Loucy (cell line): ENCODE measurements at regions not wholly inside any gene's neighbourhood (a gene's known extent, or its start where the extent isn't known, plus 50 kb on each side); places are given as distances from the start of the nearest gene placed in this dataset.

ENCODE experiments used
- H2AFZ ChIP-seq: fragments of 200-600 bp; sonication (generic); 2 replicates; pipeline ENCODE4 v1.6.0; 2016; ENCODE audit warnings: antibody characterized with exemption, mild to moderate bottlenecking, low read length, moderate library complexity
- H3F3A ChIP-seq: fragments of 200-600 bp; 2 replicates; pipeline ENCODE4 v1.6.0; 2016; ENCODE audit warnings: antibody characterized with exemption, low read depth, mild to moderate bottlenecking
- H3K27me3 ChIP-seq: fragments of 200-600 bp; sonication (generic); 2 replicates; pipeline ENCODE4 v1.6.1; 2014; ENCODE audit warnings: low read length, mild to moderate bottlenecking; ENCODE audit not compliant: insufficient read depth, poor library complexity, severe bottlenecking
- H3K36me3 ChIP-seq: fragments of 200-600 bp; sonication (generic); 2 replicates; pipeline ENCODE4 v1.6.1; 2016; ENCODE audit warnings: low read length; ENCODE audit not compliant: insufficient read depth
- H3K4me1 ChIP-seq: fragments of 200-600 bp; sonication (generic); 2 replicates; pipeline ENCODE4 v1.5.1; 2014; ENCODE audit warnings: low read length, mild to moderate bottlenecking; ENCODE audit not compliant: insufficient read depth, poor library complexity, severe bottlenecking
- H3K4me2 ChIP-seq: fragments of 200-600 bp; sonication (generic); 2 replicates; pipeline ENCODE4 v1.6.0; 2014; ENCODE audit warnings: antibody characterized with exemption, low read length, low read depth, mild to moderate bottlenecking; ENCODE audit not compliant: poor library complexity, severe bottlenecking
- H3K4me3 ChIP-seq: fragments of 200-600 bp; sonication (generic); 2 replicates; pipeline ENCODE4 v1.5.1; 2014; ENCODE audit warnings: low read length, mild to moderate bottlenecking, mixed read lengths; ENCODE audit not compliant: poor library complexity, severe bottlenecking
- H3K79me2 ChIP-seq: fragments of 200-600 bp; sonication (generic); 2 replicates; pipeline ENCODE4 v1.6.1; 2014; ENCODE audit warnings: low read length; ENCODE audit not compliant: insufficient read depth
- H3K9ac ChIP-seq: fragments of 200-600 bp; sonication (generic); 2 replicates; pipeline ENCODE4 v1.6.0; 2014; ENCODE audit warnings: mild to moderate bottlenecking, low read depth, low read length, moderate library complexity; ENCODE audit not compliant: poor library complexity, severe bottlenecking
- H3K9me2 ChIP-seq: fragments of 200-600 bp; sonication (generic); replicated peaks from 2 replicates; pipeline ENCODE4 v1.6.1; 2016; ENCODE audit warnings: low read depth, low read length, mixed read lengths
- H3K9me3 ChIP-seq: fragments of 200-600 bp; sonication (generic); 2 replicates; pipeline ENCODE4 v1.6.1; 2014; ENCODE audit warnings: mild to moderate bottlenecking, antibody characterized with exemption, low read length, low read depth; ENCODE audit not compliant: insufficient read depth
- H4K20me1 ChIP-seq: fragments of 200-600 bp; sonication (generic); 2 replicates; pipeline ENCODE4 v1.6.0; 2014; ENCODE audit warnings: antibody characterized with exemption, low read length, mild to moderate bottlenecking; ENCODE audit not compliant: insufficient read depth, poor library complexity, severe bottlenecking
- CTCF ChIP-seq: fragments of 200-600 bp; sonication (generic); conservative IDR thresholded peaks from 2 replicates; pipeline ENCODE4 v1.5.1; 2014; ENCODE audit warnings: mild to moderate bottlenecking, antibody characterized with exemption, low read length
- EZH2phosphoT487 ChIP-seq: fragments of 200-600 bp; IDR thresholded peaks from 2 replicates; pipeline ENCODE4 v1.6.1; 2018; ENCODE audit warnings: antibody characterized with exemption, mild to moderate bottlenecking, moderate library complexity, borderline replicate concordance

- no peak overlapping the region for H3K4me2 ChIP-seq
- H3K4me3 ChIP-seq, result no peak overlapping the region
- H4K20me1 ChIP-seq, result no peaks in the 10 kb centered on the region
- no peak overlapping the region for H2AFZ ChIP-seq
- H3K9me3 ChIP-seq, result peaks cover 9% of the 10 kb centered on the region; the same call in 1 of the 2 replicates
- H3K36me3 ChIP-seq, result no peaks in the 10 kb centered on the region
- H3F3A ChIP-seq, result no peaks in the 10 kb centered on the region
- TF ChIP-seq EZH2phosphoT487, result no peak
- TF ChIP-seq CTCF, result no peak
- no peaks in the 10 kb centered on the region for H3K9me2 ChIP-seq
- H3K27me3 ChIP-seq, result no peaks in the 10 kb centered on the region
- H3K79me2 ChIP-seq, result no peaks in the 10 kb centered on the region
- no peaks in the 10 kb centered on the region for H3K4me1 ChIP-seq
- no peak overlapping the region for H3K9ac ChIP-seq
Observed at GRCh38 chr7:153930696-153931095, 121.5 kb upstream of the DPP6 start.

DNA sequence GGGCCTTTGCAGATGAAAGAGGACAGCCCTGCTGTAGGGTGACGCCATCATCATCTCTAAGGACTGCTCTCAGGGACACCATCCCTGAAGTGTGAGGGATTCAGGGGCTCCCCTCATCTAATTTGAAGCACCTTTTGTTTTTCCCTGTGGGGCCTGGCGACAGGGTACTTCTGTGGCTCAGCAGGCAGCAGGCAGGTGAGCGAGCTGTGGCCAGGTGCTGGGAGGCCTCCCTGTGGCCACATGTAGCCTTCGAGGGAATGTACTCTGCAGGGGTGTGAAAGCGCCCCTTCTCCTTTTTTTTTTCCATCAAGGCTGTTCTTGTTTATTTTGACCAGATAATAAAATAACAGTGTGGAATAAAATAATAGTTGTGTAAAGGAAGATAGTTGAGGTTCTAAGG is 118.2 kb upstream of the DPP6 start:
- Histone ChIP-seq H2AFZ (no peak overlapping the region), H3K27me3 (no peaks in the 10 kb centered on the region), H3K36me3 (no peaks in the 10 kb centered on the region), H3K9ac (no peak overlapping the region), H3K9me3 (peaks cover 6% of the 10 kb centered on the region; the same call in 1 of the 2 replicates), H3K4me2 (no peak overlapping the region), H4K20me1 (no peaks in the 10 kb centered on the region), H3K4me3 (no peak overlapping the region), H3F3A (no peaks in the 10 kb centered on the region), H3K79me2 (no peaks in the 10 kb centered on the region), H3K9me2 (no peaks in the 10 kb centered on the region), H3K4me1 (no peaks in the 10 kb centered on the region)
- no peak for TF ChIP-seq CTCF
- TF ChIP-seq EZH2phosphoT487, result no peak

- H3K36me3 ChIP-seq, result no peaks in the 10 kb centered on the region
- TF ChIP-seq EZH2phosphoT487 (no peak), CTCF (no peak)
- no peaks in the 10 kb centered on the region for H3K4me1 ChIP-seq
- H3F3A ChIP-seq, result no peaks in the 10 kb centered on the region
- H3K79me2 ChIP-seq, result no peaks in the 10 kb centered on the region
- H3K4me2 ChIP-seq, result no peak overlapping the region
- peaks cover 6% of the 10 kb centered on the region; the same call in 1 of the 2 replicates for H3K9me3 ChIP-seq
- no peaks in the 10 kb centered on the region for H3K9me2 ChIP-seq
- no peaks in the 10 kb centered on the region for H3K27me3 ChIP-seq
- no peaks in the 10 kb centered on the region for H4K20me1 ChIP-seq
- H3K4me3 ChIP-seq, result no peak overlapping the region
- no peak overlapping the region for H2AFZ ChIP-seq
- H3K9ac ChIP-seq, result no peak overlapping the region
Observed at GRCh38 chr7:153934629-153935028, 117.6 kb upstream of the DPP6 start.
